ENCODE measurements at regions not wholly inside any gene's neighbourhood (a gene's known extent, or its start where the extent isn't known, plus 50 kb on each side); places are given as distances from the start of the nearest gene placed in this dataset.

DNA sequence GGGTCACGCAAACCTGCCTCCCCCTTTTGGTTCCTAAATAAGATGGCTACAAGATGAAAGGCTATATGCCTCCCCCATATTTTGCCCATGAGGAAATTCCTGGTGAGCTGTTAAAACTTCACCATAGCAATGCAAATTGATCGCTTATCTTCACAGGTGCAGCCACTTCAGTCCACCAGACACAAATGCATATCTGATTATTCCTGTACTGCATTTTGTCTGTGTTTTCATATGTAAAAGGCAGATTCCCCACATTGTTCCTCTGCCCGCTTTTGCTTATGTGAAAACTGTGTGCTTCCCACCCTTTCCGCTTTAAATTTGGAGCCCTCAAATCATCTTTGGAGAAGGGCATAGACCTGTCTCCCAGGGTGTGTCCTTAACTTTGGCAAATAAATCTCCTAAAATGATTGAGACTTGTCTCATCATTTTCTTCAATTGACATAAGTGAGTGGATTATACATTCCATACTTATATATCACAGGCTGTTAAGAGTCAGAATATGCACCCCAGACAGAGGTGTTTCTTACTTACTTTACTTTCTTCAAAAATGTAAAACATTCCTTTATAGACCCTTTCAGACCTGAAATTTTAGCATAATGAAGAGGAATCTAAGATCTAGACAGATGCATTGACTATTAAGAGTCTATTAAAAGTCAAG is 116.4 kb downstream of the CASP12 start:
- TF ChIP-seq, protein P1, sequence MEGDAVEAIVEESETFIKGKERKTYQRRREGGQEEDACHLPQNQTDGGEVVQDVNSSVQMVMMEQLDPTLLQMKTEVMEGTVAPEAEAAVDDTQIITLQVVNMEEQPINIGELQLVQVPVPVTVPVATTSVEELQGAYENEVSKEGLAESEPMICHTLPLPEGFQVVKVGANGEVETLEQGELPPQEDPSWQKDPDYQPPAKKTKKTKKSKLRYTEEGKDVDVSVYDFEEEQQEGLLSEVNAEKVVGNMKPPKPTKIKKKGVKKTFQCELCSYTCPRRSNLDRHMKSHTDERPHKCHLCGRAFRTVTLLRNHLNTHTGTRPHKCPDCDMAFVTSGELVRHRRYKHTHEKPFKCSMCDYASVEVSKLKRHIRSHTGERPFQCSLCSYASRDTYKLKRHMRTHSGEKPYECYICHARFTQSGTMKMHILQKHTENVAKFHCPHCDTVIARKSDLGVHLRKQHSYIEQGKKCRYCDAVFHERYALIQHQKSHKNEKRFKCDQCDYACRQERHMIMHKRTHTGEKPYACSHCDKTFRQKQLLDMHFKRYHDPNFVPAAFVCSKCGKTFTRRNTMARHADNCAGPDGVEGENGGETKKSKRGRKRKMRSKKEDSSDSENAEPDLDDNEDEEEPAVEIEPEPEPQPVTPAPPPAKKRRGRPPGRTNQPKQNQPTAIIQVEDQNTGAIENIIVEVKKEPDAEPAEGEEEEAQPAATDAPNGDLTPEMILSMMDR (IDR thresholded peaks at IDR 0.05; ENCODE audit: insufficient read depth, low read length, poor library complexity, severe bottlenecking) = no peak
- TF ChIP-seq EZH2phosphoT487 (conservative IDR thresholded peaks at IDR 0.05; ENCODE audit: low read length) = no peak

All from SU-DHL-6 (cell line).